HG02678 (cell line): ENCODE measurements at regions not wholly inside any gene's neighbourhood (a gene's known extent, or its start where the extent isn't known, plus 50 kb on each side); places are given as distances from the start of the nearest gene placed in this dataset.

Source experiments
- ATAC-seq: cut with Tn5 transposase; IDR thresholded peaks from one replicate; pipeline ENCODE4 v1.9.1; 2021; ENCODE audit warnings: mild to moderate bottlenecking, moderate library complexity; ENCODE audit not compliant: unreplicated experiment

GRCh38 chr13:22211876-22212275 is 541.0 kb downstream of the FGF9 start:
- no peak for ATAC-seq

DNA sequence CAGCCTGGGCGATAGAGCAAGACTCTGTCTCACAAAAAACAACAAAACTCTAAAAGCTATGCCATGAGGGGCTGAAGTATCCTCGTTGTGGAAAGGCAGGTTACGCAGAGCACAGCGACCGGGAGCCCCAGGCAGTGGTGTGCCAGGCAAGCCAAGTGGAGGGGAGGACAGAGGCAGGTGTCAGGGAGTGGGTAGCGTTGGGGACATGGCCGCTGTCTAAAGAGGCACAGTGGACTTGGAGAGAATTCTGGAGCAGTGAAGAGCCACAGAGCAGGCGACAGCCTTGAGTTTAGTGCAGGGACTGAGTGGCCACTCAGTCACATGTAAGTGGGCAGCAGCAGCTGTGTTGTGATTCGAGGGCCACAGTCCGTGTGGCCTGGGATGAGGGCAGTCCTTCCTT is 541.7 kb downstream of the FGF9 start:
- ATAC-seq = no peak

GRCh38 chr13:22214184-22214583 is 543.3 kb downstream of the FGF9 start:
- no peak for ATAC-seq

- ATAC-seq = no peak
These were observed 547.9 kb downstream of the FGF9 start for GRCh38 chr13:22218797-22219196.

GRCh38 chr13:22219709-22220108 is 548.8 kb downstream of the FGF9 start:
- ATAC-seq = no peak

DNA sequence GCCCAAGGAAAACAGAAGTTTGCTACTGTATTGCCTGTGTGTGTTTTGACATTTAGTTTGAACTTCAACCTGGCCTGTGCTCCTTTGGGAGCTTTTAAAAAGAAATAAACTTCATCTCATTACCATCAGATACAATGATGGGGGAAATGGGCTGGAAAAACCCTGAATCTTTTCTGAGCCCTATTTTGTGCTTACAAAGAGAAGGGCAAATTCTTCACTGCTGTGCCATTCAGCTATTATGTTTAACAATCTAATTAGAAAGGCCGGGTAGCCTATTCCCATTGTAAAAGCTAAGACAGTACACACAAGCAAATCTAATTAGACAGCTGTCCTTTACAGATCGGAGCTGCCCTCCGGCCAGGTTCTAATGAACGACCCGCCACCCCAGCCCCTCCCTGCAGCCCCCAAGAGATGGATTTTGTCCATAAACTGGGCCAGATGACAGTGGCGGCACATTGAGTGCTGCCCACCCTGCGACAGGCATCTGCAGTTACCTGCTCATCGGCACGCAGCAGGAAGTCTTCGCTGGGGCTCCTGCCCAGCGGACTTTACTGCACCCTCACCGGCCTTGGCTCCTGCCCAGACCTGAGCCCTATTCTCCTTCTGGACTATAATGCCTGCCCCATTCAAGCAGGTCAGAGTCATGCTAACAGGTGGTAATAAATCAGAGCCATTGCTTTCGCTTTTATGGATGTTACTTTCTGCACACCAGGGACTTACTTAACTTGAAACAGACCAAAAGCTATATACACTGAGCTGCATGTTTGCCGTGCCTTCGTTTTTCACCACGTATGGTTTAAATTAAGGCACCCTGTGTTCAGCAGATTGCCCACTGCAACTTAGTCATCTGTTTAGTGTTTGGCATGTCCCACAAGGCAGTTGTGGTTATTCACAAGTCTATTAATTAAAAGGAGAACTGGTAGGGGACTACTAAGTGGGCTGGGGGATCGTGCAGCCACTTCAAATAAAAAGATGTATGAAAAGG is 549.6 kb downstream of the FGF9 start:
- ATAC-seq = no peak

DNA sequence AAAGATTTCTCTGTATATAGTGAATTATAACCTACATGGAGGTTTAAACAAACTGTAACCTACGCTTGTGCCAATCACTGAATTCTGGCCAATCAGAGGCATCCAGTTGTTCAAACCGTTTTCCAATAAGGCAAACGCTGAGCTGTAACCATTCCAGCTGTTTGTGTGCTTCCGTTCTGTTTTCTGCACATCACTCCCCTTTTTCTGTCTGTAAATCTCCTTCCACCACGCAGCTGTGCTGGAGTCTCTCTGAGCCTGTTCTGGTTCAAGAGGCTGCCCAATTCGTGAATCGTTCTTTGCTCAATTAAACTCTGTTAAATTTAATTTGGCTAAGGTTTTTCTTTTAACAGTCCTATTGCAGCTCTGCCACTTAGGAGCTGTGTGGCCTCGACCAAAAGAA is 552.5 kb downstream of the FGF9 start:
- ATAC-seq = no peak

DNA sequence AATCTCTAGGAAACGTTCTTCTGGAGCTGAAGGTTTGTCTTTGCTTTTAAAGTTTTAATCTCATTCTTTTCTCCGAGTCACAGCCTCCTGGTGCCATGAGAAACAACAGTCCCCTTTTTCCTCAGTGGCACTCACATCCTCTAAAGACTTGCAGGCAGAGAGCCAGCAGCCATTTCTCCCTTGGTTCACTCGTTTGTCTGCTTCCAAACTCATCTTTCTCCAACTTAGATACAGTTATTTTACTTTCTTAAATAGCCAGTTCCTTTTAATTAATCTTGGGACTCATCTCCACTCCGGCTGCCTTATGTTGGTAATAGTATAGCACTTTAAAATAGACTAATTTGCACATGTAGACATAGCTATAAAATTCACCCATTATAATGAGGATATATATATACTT is 555.2 kb downstream of the FGF9 start:
- ATAC-seq = no peak

- ATAC-seq = no peak
These were observed 557.0 kb downstream of the FGF9 start for GRCh38 chr13:22227895-22228294.

- no peak for ATAC-seq
These were observed 559.0 kb downstream of the FGF9 start for GRCh38 chr13:22229916-22230315.

DNA sequence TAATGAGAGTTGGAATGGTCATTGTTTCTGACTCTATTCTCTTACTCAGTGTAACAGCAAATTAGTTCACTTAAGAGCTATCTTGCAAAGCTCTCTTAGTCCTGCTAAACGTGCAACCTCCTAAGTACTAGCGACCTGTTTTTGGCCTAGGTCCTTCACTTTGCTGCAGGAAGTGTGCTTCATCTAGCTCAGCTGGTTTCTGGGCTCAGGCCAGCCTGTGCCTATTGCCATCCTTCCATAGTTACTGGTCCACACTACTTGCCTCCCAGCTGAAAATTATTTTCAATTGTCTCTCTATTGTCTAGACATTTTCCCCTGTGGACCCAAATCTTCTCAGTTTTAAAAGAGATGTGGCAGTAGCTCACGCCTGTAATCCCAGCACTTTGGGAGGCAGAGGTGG is 561.3 kb downstream of the FGF9 start:
- no peak for ATAC-seq

DNA sequence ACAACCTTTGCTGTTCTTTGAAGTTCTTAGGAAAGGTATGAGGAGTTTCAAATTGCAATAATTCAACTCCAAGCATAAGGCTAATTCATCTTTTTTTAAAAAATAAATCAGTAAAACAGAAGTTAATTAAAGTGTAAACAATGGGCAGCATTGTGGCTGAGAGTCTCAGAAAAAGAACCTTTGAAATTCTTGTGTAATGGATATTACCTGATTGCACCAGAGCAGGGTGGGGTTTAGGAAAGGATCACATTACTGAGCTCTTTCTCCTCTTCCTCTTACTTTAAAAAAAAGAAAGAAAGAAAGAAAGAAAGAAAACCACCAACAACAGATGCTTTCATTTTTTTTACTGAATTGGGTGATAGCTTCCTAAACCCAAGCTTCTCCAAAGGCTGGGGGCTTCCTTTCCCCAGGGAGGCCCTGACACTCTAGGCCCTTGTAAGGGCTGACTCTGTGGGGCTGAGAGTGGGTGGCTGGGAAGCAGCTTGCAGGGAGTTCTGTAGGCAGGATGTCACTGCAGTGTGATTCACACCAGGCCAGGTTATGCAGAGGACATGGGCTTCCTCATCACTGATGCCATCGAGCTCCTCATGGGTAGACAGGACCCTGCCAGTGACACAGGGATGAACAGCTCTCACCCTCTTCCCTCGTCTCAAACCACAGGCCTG is 564.5 kb downstream of the FGF9 start:
- ATAC-seq = no peak

GRCh38 chr13:22235950-22236290 is 565.0 kb downstream of the FGF9 start:
- ATAC-seq = no peak

DNA sequence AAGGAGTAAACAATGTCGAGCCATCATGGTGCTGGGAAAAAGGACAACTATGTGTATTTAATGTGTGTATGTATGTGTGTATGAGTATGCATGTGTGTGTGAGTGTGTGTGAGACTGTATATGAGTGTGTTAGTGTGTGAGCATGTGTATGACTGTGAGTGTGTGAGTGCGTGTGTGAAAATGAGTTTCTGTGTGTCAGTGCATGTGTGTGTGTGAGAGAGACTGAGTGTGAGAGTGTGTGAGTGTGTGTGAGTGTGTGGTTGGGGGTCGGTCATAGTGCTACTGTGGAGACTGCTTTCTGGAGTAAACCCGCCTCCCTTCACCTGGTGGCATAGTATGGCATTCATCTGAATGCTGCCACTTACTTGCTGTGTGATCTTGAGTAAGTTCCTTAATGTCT is 567.4 kb downstream of the FGF9 start:
- ATAC-seq = no peak

DNA sequence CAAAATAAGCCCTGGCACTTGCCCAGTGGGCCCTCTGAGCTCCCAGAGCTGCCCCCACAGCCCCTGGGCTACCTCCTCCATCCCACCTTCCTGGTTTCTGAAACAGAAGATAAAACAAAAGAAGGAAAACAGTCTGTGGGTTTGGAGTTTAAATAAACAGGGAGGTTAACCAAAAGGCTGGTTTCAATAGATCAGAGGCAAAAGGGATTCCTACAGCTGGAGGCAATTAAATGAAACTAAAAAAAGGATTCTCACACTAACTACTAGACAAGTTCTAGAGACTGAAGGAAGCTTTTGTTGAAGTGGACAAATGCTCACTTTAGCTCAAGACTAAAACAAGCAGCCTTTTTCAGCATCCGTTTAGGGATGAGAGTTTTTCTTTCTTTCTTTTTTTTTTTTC is 569.8 kb downstream of the FGF9 start:
- ATAC-seq = no peak

DNA sequence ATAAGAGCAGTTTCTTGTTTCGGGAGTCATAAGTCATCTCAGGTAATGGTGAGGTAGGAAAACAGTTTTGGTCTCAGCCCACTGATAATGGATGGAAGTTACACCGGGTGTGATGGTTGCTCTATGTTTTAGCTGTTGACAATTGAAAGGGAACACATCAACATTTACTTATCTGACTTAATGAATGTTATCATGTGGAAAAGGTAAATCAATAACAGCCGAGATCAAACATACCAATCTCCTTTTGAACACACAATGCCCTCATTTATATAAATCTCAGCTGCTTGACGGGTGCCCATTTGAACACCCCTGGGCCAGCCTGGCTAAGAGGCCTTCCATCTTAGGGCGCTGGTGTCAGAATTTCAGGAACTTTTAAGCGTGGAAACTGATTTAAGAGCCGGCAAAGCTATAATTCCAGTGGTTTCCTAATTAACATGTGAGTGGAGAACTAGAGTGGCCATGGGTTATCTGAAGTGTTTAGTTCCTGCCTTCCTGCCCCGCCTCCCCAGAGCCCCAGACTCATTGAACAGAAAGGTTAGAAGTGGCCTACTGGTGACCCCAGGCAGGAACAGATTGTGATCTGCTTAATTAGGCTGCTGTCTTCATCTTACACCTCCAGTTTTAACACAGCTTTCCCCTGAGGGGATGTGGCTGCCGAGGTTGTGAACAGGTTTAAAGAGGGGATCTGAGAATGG is 572.7 kb downstream of the FGF9 start:
- no peak for ATAC-seq

- no peak for ATAC-seq
These were observed 581.5 kb downstream of the FGF9 start for GRCh38 chr13:22252281-22252830.

DNA sequence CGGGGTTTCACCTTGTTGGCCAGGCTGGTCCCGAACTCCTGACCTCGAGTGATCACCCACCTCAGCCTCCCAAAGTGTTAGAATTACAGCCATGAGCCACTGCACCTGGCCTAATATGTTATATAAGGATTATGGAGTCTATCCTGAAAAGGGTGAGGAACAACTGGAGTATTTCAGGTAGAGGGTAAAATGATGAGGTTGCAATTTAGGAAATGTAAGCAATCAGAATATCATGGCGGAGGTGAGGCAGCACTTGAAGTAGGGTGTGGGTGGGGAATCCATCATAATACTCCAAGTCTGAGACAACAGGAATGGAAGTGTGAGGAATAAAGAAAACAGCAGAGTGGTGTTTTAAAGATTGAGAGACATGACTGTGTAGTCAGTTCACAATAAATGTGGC is 582.2 kb downstream of the FGF9 start:
- no peak for ATAC-seq

DNA sequence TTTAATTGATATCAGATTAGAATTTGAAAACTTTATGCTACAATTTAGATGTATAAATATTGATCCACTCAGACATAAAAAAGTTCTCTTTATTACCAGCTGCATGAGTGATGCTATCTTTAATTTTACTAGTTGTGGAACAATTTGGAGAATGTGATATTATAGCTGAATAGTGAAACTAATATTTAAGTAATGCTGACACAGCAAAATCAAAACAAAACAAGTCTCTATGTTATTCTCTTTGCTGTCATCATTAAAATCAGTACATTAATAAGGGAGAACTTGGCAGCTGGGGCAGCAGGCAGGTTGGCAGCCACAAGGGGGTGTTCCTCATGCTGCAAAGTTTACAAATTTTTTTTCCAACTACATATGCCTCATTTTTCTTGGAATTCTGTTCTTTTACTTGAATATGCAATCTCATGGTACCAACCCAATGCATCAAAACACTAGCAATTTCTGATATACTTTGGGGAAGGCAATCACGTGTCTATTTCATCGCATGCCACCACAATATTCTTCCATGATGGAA is 585.3 kb downstream of the FGF9 start:
- no peak for ATAC-seq

DNA sequence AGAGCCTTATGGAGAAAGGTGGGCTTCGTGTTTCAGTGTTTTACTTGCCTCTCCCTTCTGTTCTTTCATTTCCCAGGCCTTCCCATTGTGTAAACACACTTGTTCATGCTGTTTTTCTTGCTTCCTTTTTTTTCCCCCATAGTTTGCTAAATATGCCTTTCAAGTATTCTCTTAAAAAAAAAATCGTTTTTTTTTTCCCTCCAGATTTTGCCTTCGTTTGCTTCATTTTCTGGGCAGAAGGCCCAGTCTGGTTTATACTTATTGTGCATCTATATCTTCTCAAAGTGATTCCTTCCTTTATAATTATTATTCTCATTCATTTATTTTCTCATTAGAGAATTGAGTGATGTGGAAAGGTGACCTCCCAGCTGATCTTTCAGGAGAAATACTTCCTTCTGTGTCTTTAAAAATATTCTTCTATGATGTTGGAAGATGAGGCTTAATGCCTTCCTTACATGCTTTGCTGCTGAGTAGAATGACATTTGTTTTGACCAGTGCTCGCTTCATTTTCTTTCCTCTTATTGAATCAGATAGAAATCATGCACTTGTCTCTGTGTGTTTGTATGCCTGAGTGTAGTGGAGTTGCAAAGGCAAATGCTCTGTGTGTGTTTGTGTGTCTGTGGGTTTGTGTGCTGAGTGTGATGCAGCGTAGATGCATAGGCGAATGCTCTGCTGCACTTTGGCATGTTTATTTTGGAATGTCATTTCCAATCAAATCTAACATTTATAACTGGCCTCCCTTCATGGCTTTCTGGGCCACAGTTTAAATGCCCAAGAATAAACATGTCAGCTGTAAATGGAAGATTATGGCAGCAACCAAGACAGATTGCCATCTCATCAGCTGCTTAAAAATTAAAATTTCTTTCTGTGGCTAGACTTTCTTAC is 591.4 kb downstream of the FGF9 start:
- no peak for ATAC-seq
